T-helper 2 cell treated with Interferon-gamma antibody and Interleukin-4, amounts not matched to agents 100 ng/mL and 5 ng/mL, for 36 hours (primary cell): ENCODE measurements at regions not wholly inside any gene's neighbourhood (a gene's known extent, or its start where the extent isn't known, plus 50 kb on each side); places are given as distances from the start of the nearest gene placed in this dataset.

Experiments used
- intact Hi-C: fragments of 100-400 bp; cut with micrococcal nuclease; formaldehyde crosslinking; loops from one replicate; pipeline ENCODE4 v1.15.1; 2023

DNA sequence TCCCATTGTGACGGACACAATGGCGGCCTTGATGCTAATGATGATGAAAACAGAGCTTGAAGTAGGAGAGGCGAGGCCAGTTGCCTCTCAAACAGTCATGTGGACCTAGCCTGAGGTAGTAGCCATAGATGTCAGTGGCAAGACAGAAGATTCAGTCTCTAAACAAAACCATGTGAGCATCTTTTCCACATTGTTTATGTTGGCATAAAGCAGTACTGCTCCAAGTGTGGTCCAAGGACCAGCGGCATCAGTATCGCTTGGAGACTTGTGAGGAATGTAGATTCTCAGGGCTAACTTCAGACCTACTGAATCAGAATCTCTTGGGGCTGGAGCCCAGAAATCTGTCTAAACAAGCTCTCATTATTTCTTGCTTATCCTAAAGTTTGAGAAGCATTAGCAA, 312.8 kb upstream of the JAG1 start:
- intact Hi-C loops = no loop called here

DNA sequence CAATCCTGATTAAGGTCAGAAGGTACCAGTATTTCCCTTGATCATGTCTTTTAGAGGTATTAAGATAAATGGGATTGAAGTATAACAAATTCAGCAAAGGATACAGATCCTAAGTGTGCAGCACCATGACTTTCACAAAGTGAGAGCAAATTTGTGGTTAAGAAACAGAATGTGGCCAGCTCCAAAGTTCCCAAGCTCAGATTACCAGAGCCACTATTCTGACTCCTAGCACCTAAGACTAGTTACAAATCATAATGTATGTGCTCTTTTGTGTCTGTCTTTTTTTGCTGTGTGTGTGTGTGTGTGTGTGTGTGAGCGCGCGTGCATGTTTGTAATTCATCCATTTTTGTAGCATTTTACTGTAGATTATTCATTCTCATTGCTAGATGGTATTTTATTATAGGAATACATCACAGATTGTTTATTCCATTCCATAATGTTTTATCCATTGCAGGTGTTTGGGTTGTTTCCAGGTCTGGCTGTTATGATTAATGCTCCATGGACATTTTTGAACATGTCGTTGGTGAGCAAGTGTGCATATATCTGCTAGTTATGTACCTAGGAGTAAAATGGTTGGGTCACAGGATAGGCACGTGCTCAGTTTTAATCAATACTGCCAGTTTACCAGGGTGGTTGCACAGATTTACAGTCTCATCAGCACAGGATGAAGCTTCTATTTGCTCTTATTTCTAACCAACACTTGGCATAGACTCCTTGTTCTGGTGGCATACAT, 314.0 kb upstream of the JAG1 start:
- intact Hi-C loops = no loop called here

DNA sequence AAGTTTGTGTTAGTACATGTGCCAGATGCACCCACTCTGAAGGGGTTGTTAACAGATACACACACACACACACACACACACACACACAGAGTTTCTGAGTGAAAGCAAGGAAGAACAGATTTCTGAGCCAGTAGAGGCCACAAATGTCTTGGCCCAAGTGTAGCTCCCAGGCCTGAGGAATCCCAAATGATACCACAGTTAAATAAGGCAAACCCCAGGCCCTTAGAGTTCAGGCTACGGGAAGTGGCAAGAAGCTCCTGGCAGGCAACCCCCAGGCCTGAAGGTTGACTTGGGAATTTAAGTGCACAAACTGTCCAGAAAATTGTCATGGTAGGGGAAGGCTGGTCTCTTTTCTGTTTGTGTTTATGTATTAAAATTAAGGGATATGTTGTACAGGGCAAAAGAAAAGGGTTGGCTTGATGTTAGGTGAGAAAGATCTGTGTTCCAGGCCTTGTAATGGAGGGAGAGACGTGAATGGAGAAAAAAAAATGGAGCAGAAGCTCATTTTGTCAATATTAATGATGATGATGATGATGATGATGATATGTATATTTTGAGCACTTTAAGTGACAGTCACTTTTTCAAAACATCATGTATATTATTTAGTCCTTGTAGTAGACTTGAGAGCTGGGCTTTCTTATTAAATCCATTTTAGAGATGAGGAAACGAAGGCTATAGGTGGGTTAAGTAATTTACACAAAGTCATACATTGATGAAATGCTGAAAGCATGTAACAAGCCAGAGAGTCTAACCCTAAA, 317.0 kb upstream of the JAG1 start:
- intact Hi-C loops = no loop called here

DNA sequence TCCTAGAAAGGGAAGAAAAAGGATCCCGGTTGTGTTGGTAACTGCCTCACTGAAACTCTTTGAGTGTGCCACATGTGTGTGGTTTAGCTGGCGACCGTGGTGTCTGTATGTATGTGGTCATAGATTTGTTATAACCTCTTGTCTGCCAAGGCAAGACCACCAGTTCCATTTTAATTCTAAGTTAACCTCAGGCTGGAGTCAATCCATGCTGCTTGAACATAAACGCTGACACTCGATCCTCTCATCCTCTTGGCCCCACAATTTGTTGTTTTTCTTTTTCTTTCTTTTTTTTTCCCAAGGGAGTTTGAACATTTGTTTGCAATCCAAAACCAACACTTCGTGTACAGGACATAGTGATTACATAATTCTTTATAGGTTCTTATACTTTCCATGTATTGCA, 318.9 kb upstream of the JAG1 start:
- intact Hi-C loops = no loop called here

DNA sequence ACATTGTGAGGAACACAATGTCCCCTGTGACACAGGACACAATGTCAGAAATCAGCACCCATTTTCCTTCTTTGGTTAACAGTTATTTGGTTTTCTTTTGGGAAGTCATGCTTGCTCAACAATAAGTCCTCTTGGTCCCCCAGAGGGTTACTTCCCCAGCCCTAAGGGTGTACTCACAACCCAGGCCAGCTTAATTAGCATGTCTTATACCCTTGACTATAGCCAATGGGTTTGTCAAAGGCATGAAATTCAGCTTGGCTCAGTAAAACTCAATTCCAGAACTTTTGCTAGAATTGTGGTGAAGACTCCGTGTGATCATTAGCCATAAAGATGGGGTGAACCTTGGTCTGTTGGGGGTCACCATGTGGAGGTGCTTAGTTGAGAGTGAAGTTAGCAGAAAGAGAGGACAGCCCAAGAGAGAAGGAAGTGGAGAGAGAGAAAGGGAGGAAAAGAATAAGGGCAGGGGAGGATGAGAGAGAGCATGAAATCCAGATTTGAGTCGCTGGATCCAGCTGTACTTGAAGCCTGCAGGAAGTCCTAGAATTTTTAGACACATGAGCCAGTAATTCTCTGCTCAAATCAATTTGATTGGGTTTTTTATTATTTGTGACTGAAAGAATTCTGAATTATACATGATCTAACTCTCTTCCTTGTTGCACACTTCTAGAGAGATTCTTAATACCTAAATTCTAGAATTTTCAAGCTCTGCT, 321.3 kb upstream of the JAG1 start:
- intact Hi-C loops = no loop called here

DNA sequence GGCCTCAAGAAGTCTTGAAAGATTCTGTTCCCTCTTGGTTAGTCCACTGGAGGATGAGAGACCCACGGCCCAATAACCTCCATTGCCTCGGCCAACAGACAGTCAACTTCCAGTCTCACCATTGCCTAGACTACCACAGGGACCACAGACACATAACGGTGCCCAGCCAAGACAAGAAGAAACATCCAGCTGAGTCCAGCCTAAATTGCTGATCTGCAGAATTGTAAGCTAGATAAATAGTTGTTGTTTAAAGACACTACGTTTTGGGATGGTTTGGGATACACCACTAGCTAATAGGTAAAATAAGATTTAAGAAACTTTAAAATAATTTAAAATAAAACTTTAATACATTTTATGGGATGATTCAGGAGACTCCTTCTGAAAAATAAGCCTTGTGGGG, 324.7 kb upstream of the JAG1 start:
- intact Hi-C loops = no loop called here

GRCh38 chr20:11000416-11000815, 326.6 kb upstream of the JAG1 start:
- intact Hi-C loops = no loop called here

GRCh38 chr20:11001302-11001701, 327.5 kb upstream of the JAG1 start:
- intact Hi-C loops = no loop called here

DNA sequence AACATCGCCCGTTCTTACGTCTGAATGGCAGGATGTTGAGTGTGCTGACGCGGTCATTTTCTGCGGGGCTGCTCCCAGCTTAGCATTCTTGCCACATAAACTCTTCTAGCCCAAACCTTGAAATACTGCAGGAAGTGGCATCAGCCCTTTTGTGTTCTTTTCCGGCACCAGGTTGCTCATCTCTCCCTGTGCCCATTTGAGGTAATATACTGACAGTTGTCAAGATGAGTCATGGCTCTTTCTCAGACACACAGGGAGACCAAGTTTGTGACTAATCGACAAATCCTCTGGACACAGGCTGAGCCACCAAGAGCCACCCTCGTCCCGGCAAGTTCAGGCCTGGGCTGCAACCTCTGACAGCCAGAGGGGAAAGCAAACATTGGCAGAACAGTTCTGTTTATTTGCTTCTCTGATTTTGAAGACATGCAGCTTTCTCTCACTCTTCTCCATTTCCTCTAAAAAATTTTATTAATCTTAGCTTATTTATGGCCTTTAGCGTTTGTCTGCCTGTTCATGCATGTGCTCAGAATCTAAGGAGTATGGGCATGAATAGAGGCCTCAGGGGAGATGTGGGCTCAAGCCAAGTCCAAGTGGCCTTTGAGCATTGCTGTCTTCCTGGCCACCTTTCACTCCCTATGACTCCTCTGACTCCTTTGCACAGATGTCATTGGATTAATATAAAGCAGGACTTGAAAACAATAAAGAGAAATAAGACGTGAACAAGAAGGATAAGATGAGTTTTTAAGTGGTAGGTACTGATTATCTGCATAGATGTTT, 328.2 kb upstream of the JAG1 start:
- intact Hi-C loops = no loop called here

- intact Hi-C loops = no loop called here
These were observed 329.5 kb upstream of the JAG1 start for GRCh38 chr20:11003341-11003740.

GRCh38 chr20:11008444-11009033, 334.7 kb upstream of the JAG1 start:
- intact Hi-C loops = no loop called here

DNA sequence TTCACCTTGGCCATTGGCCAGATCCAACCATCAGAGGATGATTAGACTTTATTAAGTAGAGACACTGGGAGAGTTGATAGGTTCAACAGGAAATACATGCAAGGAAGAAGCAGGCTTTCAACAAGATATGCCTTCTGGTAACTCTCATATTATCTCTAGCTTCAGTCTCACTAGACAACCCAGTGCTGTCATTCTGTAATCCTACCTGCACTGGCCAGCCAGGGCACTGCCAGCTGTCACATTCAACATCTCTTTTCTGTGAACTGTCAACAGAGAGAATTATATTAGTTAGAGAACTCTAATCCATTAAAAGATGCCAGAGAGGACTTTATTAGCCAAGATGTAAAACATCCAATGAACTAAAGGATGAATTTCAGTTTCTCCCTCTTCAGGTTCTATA, 337.9 kb upstream of the JAG1 start:
- intact Hi-C loops = no loop called here

GRCh38 chr20:11012975-11013374, 339.2 kb upstream of the JAG1 start:
- intact Hi-C loops = no loop called here

DNA sequence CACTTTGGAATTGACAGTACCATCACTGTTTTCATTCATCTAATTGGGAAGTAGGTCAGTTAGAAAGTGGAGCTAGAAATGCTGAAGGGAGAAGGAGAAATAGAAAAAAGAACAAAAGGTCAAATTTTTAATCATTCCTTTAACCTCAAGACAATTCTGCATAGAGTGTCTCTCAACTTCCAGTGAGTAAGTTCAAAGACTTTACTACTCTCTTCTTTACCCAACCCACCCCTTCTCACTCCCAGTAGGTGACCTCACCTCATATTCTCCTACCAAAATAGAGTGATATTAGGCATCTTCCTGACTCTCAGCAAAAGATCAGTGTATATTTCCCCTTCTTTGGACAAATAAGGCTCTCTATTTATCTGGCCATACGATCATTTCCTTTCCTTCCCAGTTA, 340.0 kb upstream of the JAG1 start:
- intact Hi-C loops = no loop called here

GRCh38 chr20:11015440-11015839, 341.6 kb upstream of the JAG1 start:
- intact Hi-C loops = no loop called here

DNA sequence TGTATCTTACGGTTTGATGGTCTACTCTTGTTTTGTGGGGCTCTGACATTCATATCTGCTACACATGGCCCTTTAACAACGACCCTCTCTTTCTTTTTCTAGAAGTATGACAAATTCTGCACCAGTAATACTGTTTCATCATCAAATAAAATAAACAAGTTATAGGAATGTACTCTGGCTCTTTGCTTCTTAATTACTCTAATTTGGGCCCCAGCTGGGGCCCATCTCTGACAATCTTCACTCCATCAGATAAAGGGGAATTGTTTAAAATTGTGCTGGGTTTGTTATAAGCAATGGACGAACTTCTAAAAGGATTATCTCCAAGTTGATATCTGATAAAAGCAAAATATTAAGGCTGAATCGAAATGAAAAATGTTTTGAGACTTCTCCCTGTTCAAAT, 343.6 kb upstream of the JAG1 start:
- intact Hi-C loops = no loop called here

- intact Hi-C loops = no loop called here
These were observed 344.9 kb upstream of the JAG1 start for GRCh38 chr20:11018668-11019170.

DNA sequence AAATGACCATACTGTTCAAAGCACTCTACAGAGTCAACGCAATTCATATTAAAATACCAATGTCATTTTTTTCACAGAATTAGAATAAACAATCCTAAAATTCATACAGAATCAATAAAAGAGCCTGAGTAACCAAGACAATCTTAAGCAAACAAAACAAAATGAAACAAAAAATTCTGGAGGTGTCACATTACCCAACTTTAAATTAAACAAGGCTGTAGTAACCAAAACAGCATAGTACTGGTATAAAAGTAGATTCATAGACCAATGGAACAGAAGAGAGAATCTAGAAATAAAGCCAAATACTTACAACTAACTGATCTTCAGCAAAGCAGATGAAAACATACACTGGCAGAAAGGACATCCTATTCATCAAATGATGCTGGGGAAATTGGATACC, 346.9 kb upstream of the JAG1 start:
- intact Hi-C loops = no loop called here

GRCh38 chr20:11027224-11027623, 353.4 kb upstream of the JAG1 start:
- intact Hi-C loops = no loop called here

GRCh38 chr20:11030351-11030750, 356.6 kb upstream of the JAG1 start:
- intact Hi-C loops = no loop called here

- intact Hi-C loops = no loop called here
These were observed 357.5 kb upstream of the JAG1 start for GRCh38 chr20:11031300-11031699.
